C4-2B (cell line): ENCODE measurements at regions not wholly inside any gene's neighbourhood (a gene's known extent, or its start where the extent isn't known, plus 50 kb on each side); places are given as distances from the start of the nearest gene placed in this dataset.

Experiments
- ZFX ChIP-seq: fragments of 450-650 bp; IDR thresholded peaks from 2 replicates; pipeline ENCODE4 v1.6.1; 2017
- TF ChIP-seq, protein P1 (sequence below): fragments of 450-650 bp; conservative IDR thresholded peaks from 2 replicates; pipeline ENCODE4 v1.5.1; 2017; ENCODE audit warnings: mild to moderate bottlenecking

DNA sequence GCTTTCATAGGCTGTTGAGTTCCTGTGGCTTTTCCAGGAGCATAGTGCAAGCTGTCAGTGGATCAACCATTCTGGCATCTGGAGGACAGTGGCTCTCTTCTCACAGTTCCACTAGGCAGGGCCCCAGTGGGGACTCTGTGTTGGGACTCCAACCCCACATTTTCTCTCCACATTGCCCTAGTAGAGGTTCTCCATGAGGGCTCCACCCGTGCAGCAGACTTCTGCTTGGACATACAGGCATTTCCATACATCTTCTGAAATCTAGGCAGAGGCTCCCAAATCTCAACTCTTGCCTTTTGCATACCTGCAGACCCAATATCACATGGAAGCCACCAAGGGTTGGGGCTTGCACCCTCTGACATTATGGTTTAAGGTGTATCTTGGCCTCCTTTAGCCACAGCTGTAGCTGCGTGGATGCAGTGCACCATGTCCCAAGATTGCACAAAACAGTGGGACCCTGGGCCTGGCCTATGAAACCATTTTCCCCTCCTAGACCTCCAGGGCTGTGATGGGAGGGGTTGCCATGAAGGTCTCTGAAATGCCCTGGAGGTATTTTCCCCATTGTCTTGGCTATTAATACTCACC, 645.9 kb upstream of the CITED2 start:
- TF ChIP-seq, protein P1, sequence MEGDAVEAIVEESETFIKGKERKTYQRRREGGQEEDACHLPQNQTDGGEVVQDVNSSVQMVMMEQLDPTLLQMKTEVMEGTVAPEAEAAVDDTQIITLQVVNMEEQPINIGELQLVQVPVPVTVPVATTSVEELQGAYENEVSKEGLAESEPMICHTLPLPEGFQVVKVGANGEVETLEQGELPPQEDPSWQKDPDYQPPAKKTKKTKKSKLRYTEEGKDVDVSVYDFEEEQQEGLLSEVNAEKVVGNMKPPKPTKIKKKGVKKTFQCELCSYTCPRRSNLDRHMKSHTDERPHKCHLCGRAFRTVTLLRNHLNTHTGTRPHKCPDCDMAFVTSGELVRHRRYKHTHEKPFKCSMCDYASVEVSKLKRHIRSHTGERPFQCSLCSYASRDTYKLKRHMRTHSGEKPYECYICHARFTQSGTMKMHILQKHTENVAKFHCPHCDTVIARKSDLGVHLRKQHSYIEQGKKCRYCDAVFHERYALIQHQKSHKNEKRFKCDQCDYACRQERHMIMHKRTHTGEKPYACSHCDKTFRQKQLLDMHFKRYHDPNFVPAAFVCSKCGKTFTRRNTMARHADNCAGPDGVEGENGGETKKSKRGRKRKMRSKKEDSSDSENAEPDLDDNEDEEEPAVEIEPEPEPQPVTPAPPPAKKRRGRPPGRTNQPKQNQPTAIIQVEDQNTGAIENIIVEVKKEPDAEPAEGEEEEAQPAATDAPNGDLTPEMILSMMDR: no peak
- TF ChIP-seq ZFX: no peak
